HG02763 (cell line): ENCODE measurements at regions not wholly inside any gene's neighbourhood (a gene's known extent, or its start where the extent isn't known, plus 50 kb on each side); places are given as distances from the start of the nearest gene placed in this dataset.
A peak's percentile ranks its signal among the peaks of the same experiment; 100 is the strongest.

Experiments used
- ATAC-seq: cut with Tn5 transposase; IDR thresholded peaks from one replicate; pipeline ENCODE4 v1.9.1; 2021; ENCODE audit warnings: mild to moderate bottlenecking, moderate library complexity; ENCODE audit not compliant: unreplicated experiment

DNA sequence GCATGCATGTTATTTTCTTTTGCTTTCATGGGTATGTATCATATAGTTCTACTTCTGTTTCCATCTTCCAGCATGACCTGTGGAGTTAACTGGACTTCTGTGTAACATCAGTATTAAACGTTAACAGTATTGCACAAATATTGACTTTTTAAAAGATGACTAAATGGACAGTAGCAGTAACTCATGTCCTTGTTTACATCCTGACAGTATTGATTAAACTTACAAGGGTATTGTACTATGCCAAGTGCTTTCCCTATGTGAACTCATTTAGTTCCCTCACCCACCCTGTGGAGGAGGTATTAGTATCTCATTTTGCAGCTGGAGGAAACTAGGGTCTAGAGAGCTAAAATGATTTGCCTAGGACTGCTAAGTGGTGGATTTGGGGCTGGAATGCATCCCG, 128.7 kb upstream of the SLC10A2 start:
- ATAC-seq, result no peak

DNA sequence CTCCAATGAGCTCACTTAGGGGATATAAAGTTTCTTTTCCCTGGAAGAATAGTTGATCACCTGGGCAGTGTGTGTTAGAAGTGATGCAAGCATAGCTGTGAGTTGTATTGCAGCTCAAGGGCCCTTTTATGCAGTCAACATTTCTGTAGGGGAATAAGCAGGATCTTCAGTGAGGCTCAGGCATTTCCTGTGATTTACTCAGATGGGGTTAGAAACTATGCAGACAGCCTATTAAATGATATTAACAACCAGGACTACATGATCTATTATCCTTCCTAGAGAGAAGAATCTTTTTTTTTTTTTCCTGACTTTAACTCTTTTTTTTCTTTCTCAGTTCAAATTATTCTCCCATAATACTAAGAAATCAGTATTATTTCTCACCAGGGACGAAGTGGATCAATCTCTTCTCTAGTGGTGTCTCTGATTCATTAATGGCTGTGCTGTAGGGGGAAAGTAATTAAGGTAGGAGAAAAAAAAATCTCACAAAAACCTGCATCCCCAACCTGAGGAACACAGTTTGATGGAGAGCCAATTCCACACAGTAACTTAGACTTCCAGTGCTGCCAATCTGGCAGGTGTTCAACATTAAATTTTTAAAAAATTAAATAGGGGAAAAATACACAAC, 126.4 kb upstream of the SLC10A2 start:
- no peak for ATAC-seq

DNA sequence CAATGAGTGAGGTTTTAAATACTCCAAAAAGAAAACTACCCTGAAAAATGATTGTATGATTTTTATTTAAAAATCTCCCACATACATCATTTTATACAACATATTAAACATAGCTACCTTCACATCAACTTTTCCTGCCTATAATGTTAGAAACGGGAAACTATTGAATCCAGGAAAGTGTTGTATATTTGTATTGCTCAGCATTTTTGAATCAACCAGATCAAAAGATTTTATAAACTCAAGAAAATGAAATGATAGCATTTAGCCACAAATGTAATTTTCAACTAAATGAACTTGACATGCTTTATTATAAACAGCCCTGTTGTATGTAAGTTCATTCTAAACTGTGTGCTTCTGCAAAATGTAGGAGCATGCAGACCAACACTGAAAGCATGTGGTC, 124.6 kb upstream of the SLC10A2 start:
- ATAC-seq, result no peak

DNA sequence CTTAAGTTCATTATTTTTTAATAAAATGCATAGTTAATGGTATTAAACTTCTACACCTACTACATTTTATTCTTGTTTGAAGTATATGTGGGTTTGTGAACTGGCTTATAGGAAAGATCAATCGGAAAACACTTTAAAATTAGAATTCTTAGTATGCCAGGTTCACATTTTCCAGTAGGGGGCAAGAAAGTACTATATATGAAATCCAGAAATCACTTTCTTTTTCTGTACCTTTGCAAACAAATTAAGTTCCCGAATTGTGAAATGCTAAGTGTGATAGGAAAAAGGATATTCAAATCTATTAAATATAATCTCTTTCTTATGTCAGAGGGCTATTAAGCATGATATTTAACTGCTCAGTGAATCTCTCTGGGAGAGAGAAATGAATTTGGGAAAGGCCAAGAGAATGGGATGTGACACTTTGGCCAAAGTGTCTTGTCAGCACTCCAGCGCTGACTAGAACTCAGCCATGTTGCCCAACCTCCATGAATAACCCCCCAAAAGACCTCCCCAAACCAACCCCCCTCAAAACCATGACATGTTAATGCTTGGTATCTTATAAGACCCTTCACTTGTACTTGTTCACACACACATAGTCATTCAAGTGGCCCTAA, 122.6 kb upstream of the SLC10A2 start:
- ATAC-seq, result no peak

DNA sequence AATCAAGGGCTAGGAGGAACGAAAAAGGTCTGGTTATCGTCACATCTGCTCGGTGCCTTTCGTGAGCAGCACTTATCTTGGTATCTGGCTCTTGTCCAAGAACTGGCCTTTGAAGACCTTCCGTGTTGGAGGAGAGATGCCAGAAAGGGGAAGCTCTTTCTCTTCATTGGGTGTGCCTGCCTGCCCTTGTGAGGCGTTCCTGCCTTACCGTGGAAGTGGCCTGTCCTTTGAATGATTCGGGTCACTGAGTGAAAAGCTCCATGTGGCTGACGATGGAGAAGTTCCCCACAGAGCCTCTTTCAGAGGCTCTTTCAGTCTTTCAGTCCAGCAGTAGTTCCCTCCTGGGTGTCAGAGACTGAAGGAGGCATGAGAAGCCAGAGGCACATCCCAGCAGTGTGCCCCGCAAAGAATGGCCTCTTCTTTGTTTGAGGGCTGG, 121.5 kb upstream of the SLC10A2 start:
- no peak for ATAC-seq

DNA sequence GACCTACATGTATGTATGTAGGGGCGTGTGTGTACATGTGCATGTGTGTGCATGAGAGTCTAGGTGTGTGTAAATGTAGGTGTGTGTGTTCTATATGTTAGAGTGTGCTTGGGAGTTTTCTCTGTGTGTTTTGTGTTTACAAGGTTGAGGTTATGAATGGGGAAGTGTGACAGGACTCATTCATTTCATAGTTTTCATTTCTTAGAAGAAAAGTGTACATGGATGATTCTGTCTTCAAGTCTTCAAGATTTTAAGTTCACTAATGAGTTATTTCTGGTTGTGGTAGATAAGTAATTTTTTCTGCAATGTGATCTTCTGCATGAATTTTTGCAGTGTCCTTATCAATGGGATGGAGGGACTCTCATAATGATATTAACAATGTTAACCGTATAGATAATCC, 118.2 kb upstream of the SLC10A2 start:
- no peak for ATAC-seq

DNA sequence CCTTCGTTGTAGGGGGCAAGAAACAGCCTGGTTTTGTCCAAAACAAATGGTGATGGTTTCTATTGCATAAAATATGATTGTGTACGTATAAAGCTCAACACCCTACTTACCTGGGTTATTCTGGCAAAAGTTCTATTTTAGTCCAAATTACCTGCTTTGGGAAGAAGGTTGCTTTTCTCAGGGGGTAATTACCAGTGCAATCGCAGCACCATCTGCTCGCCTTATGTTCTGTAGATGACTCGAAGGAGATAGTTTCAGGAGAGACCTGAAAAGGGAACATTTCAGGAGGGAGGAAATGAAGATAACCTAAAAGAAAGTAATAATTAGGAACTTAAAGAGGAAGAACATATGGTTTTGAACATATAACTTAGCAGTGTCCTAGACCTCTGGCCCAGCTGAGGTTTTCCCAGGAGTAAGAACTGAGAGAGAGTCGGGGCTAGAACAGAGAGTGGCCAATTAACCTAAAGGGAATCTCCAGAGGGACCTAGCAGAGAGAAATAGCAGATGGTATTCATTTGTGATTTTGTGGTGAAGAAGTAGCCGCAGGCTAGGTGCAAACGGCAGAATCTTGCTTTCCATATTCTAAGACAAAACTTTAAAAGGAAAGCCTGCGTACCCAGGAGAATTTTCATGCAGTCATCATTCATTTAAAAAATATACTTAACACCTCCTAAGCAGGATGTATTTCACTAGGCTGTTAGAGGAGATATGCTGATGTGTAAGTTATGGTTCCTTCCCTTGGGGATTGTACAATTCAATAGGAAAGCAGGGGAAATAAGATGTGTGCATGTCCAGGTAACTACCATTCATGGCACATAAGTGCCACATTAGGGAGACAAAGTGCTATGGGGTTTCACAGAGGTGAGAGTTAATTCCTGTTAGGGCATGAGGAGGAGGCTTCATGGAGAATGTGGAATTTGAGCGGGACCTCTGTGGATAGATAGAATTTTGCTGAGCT, 113.0 kb upstream of the SLC10A2 start:
- no peak for ATAC-seq

DNA sequence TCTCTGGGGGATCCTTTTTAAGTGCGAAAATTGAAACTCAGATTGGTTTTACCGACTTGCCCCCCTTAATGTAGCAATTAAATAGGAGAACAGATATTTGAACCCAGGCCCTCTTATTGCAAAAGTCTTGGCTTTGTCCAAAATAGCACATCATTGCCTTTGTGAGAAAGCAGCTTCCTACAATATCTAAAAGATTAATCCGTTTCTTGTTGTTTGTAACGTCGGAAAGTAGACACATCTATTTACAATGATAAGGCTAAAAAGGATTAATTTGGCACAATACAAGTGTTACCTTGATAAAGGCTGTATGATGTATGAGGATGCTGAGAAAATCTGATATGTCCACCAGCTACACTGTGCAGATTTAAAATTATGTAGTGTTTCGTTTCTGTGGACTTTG, 108.7 kb upstream of the SLC10A2 start:
- no peak for ATAC-seq

DNA sequence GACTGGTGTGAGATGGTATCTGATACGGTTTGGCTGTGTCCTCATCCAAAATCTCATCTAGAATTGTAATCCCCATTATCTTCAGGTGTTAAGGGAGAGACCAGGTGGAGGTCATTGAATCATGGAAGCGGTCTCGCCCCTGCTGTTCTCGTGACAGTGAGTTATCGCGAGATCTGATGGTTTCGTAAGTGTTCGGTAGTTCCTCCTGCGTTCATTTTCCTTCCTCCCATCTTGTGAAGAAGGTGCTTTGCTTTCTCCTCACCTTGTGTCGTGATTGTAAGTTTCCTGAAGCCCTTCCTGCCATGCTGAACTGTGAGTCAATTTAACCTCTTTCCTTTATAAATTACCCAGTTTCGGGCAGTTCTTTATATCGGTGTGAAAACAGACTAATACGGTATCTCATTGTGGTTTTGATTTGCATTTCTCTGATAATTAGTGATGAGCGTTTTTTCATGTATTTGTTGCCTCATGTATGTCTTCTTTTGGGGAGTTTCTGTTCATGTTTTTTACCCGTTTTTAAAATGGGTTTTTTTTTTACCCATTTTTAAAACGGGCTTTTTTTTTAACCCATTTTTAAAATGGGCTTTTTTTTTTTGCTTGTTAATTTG, 102.8 kb upstream of the SLC10A2 start:
- ATAC-seq, result no peak

DNA sequence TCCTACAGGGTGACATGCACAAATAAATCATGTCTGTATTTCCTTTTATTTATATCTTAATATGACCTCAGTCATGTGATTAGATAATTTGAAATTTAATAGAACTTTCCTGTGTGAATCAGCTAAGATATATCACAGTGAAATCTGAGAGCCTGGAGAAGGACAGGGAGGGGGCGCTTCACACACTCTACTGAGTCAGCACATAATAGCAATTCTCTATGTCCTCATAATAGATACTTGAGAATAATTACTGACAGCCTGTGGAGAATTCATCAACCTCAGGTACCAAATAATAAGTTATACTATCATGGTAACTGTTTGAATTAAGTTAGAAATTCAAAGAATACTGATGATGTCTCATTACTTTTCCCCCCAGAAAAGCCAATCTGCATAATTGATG, 98.0 kb upstream of the SLC10A2 start:
- no peak for ATAC-seq

DNA sequence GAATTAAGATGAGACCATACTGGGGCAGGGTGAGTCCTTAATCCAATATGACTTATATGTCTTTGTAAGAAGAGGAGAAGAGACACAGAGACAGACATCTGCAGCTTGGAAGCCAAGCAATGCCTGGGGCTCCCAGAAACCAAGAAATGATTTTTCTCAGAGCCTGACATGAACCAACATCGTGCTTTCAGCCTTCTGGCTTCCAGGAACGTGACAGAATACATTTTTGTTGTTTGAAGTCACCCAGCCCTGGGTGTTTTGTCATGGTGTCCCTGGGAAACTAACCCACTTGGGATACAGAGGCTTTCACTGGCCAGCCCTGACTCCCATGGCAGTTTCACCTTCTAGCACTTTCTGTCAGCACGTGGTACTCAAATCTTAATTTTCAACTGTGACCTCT, 95.3 kb upstream of the SLC10A2 start:
- ATAC-seq, result no peak

DNA sequence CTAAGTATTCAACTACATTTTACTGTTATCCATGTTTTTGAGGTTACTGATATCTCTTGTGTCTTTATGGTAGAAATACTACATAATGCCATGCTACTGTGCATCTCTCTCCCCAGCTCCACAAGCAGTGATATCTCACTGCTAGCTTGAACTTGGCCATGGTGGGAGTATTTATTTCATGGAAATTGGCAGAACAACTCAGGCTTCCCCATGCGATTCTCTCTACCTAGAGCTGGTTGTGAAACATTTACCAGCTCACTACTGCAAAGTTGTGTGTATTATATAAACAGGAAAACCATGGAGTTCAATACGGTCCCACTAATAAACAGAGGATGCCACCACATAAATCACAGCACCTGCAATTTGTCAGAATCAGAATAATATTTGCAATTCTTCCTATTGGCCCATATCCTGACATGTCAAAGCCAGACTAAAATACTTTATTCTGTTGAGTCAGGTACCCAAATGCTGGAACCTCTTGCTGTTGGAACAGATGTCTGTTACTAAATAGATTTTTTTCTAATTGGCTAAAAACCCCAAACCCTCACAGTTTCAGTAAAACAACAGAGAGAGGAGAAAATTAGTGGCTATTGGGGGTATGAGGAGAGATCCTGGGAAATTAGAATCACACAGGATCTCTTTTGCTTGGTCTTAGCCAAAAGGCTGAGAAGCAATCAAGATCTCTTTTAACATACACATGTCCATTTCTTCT, 91.4 kb upstream of the SLC10A2 start:
- ATAC-seq, result no peak

DNA sequence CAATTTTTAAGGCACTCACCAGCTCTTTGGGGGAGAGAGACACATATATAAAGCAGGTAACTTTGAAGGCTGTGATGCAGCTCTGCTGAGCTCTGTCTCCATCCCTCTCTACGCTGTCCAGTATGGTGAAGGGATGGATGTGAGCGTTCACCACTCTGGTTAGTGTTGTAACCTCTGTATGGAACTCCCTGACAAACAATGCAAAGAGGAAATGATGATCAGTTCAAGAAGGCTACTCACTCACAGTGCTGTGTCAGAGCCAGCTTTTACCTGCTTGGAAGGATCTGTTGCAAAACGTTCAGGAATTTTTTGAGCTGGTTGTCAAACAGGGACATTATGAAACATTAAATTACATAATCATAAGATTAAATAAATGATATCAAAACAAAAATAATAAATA, 90.8 kb upstream of the SLC10A2 start:
- no peak for ATAC-seq

DNA sequence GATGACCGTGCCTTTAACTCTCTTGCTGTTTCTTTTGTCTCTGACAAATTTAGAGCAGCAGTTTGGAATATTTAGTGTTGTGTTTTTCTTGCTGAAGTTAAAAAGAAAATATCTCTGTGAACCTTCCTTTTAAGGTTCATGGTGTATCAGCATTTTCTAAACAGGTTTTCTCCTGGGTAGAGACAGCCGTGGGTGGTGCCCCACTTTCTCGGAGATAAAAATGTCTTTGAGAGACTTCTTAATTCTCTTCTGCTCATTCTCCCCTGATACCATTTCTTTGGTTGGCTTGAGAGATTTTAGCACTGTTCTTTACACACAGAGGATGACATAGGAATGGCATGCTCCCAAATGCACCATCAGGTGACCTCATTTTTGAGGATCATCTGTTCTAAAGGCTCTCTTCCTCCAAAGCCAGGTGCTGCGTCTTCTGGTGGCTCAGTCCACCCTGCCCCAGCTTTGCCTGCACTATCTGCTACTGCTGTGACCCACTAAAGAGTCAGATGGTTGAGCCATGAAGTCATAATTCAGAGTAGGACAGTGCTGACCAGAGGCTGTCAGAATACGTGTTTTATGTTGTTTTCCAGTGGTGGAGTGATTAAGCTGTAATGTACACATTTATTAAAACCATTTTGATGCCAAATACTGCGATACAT, 90.3 kb upstream of the SLC10A2 start:
- no peak for ATAC-seq

DNA sequence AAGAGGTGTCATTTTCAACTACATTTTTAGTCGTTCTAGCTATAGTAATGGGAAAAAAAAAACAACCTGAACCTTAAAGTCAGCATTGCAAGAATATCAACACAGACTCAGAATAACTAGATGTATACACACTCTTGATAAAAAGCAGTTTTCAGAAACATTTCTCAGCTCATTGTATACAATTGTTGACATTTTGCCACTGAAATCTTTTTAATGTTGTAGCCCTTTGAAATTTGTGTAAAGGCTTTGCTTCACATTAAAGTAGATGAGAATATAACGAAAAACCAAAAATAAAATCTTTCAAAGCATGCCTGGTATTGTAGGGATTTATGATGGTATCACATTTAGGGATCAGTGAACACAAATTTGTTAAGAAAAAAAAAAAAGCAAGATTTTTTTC, 87.2 kb upstream of the SLC10A2 start:
- ATAC-seq, result no peak

DNA sequence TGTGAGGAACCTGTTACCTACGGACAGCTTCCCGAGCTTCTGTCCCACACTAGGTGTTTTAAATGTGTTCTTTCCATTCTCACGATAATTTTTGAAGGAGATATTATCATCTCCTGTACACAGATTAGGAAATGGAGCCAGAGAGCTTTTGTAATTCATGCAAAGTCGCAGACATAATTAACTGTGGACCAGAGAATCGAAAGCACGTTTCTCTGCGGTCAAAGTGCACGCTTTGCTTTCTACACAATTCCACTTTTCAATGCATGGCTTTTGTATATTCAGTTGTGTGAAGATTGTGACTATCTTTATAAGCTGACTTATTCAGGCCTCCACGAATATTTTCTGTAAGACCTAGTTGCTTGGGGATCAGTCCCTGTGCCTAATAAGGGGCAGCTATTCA, 81.7 kb upstream of the SLC10A2 start:
- ATAC-seq, result no peak

DNA sequence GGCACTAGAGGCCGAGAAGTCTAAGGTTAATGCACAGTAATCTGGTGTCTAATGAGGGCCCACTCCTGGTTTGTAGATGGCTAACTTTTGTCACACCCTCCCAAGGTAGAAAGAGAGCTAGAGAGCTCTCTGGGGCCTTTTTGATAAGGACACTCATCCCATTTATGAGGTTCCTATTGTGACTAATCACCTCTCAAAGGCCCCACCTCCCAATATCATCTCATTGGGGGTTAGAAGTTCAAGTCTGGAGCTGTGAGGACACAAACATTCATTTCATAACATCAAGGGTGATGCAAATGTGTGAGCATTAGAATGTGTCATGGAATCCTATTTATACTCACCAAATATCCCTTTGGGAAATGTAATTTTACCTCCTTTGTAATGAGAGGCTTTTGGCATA, 79.2 kb upstream of the SLC10A2 start:
- ATAC-seq, result no peak

DNA sequence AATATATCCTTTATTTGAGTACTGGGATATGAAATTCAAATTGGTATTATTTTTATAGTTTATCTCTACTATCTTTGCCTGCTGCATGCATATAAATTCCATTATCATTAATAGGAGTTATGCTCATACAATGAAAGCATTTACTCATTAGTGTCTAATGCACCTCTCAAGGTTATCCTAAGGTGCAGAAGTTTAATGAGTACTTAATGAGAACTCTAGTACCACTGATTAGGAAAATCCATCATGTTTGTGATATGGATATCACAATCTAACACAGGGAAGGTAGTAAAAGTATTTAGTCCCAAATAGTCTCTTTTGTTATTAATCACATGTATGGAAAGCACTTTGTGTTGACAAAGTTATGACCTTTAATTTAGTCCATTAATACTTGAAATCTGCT, 77.2 kb upstream of the SLC10A2 start:
- no peak for ATAC-seq

DNA sequence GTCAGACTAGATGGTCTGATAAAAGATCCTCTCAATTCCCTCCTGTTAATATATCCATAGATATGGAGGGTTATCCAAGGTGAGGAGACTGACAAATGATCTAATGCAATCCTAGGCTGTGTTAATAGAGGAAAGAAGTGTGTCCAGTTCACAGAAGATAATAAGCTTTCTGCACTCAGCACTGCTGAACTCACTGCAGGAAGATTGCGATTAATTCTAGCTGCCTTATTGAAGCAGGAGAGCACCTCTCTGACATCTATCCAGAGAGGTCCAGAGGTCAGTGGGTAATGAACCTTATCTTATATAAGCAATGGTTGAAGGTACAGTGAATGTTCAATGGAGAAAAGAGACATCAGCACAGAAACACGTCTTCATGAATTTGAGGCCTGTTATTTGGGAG, 75.9 kb upstream of the SLC10A2 start:
- no peak for ATAC-seq

DNA sequence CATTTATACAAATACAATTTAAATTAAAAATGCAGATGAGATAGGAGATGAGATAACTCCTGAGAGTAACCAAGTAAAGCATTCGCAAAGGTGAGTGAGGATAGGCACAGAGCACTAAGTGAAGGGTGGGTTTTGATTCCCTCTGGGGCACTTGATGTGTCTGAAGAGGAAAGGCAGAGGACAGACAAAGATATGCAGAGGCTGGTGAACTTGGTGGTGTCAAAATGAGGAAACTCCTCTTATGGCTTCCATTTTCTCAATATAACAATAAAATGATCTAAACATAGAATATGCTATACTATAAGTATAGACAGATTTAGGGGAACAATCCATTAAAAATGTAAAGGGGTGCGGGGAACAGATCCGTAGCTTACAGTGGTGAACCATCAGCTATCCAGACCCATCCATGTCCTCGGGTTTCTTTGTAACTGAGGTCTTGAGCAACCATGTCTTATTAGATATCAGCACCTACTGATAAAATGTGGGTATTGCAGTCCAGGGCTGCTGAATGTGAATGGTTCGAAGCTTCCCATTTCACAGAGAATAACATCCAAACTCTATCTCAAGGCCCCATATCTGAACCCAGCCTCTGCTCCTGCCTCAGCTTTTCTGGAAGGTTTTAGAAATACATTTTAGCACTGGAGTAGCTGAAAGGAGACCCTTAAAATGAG, 73.9 kb upstream of the SLC10A2 start:
- peak; percentile 92 for ATAC-seq
